Dermis microvascular lymphatic vessel endothelial cell (primary cell): ENCODE measurements at regions not wholly inside any gene's neighbourhood (a gene's known extent, or its start where the extent isn't known, plus 50 kb on each side); places are given as distances from the start of the nearest gene placed in this dataset.

Experiments
- DNase-seq, 2 donors: peaks; one replicate each; pipeline versions ENCODE4 v3.0.0 to v3.0.0-alpha.2; 2010; ENCODE audit warnings: low read depth in 2 of 2

DNA sequence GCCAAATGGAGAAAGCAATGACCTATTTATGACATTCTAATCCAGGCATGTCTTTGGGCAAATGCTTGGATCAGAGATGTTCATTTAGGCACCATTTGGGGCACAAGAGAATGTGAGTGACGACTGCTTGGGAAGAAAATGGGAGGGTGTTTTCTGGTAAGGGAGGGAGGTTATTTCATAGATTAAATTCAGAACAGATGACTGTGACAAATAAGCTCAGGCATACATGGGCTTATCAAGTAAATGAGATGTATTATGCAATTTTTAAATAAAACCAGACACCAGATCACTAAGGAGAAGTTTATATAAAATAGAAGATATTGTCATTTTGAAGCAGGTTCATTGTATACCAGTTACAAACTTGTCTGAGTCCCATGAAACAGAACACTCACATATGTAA lies 71.4 kb upstream of the UGT8 start:
- no peak for DNase-seq

DNA sequence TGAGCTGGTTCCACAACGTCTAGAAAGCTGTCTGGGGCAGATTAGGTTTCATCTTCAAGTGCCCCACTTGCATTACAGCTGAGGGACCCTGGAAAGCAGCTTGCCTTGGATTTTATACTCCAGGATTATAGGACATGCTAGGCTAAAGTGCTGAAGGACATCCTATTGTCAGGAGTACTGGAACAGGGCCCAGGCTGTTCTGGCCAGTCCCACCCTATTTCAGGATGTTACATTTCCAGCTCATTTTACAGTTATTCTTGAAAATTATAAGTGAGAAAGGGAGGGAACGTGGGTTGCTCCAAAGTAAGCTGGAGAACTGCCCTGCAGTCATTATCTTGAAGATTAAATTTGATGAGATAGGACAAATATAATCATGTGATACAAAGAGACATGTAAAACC lies 71.0 kb upstream of the UGT8 start:
- DNase-seq = no peak

- DNase-seq = no peak
Measured at GRCh38 chr4:114535725-114536124, 62.9 kb upstream of the UGT8 start.

GRCh38 chr4:114537352-114537751 lies 61.3 kb upstream of the UGT8 start:
- DNase-seq = no peak

- no peak for DNase-seq
Measured at GRCh38 chr4:114538012-114538617, 60.5 kb upstream of the UGT8 start.

DNA sequence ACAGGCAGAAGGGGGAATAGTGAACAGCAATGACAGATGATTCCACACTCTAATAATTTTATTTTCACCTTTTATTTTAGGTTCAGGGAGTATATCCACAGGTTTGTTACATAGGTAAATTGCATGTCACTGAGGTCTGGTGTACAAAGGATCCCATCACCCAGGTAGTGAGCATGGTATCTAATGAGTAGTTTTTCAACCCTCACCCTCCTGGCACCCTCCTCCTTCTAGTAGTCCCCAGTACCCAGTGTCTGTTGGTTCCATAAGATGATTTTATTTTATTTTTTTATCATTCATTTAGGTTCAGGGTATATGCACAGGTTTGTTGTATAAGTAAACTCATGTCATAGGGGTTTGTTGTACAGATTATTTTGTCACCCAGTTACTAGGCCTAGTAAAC lies 58.6 kb upstream of the UGT8 start:
- DNase-seq = no peak

- DNase-seq = no peak
Measured at GRCh38 chr4:114547340-114548134, 51.1 kb upstream of the UGT8 start.
